HG03469 (cell line): ENCODE measurements at regions not wholly inside any gene's neighbourhood (a gene's known extent, or its start where the extent isn't known, plus 50 kb on each side); places are given as distances from the start of the nearest gene placed in this dataset.
A peak's percentile ranks its signal among the peaks of the same experiment; 100 is the strongest.

Source experiments
- ATAC-seq: cut with Tn5 transposase; IDR thresholded peaks from one replicate; pipeline ENCODE4 v1.9.1; 2021; ENCODE audit warnings: mild to moderate bottlenecking, moderate library complexity, moderate number of reproducible peaks; ENCODE audit not compliant: unreplicated experiment

- ATAC-seq: no peak
These were observed 128.4 kb downstream of the DAD1 start for GRCh38 chr14:22460461-22461195.

- no peak for ATAC-seq
These were observed 130.3 kb downstream of the DAD1 start for GRCh38 chr14:22458737-22459136.

- ATAC-seq: no peak
These were observed 131.9 kb downstream of the DAD1 start for GRCh38 chr14:22456998-22457594.

- no peak for ATAC-seq
These were observed 132.6 kb downstream of the DAD1 start for GRCh38 chr14:22456421-22456820.

GRCh38 chr14:22452330-22452729 lies 136.7 kb downstream of the DAD1 start:
- no peak for ATAC-seq

- no peak for ATAC-seq
These were observed 138.8 kb downstream of the DAD1 start for GRCh38 chr14:22450266-22450665.

- ATAC-seq: no peak
These were observed 139.5 kb downstream of the DAD1 start for GRCh38 chr14:22449600-22449905.

GRCh38 chr14:22448905-22449599 lies 140.0 kb downstream of the DAD1 start:
- ATAC-seq: peak; percentile 26

- ATAC-seq: peak; percentile 32
These were observed 140.8 kb downstream of the DAD1 start for GRCh38 chr14:22448035-22448904.

GRCh38 chr14:22438742-22439141 lies 150.3 kb downstream of the DAD1 start:
- no peak for ATAC-seq

GRCh38 chr14:22434901-22435550 lies 154.0 kb downstream of the DAD1 start:
- no peak for ATAC-seq

- ATAC-seq: no peak
These were observed 155.0 kb downstream of the DAD1 start for GRCh38 chr14:22434030-22434429.

GRCh38 chr14:22433069-22433468 lies 156.0 kb downstream of the DAD1 start:
- no peak for ATAC-seq

GRCh38 chr14:22432348-22432976 lies 156.6 kb downstream of the DAD1 start:
- no peak for ATAC-seq

GRCh38 chr14:22429546-22430294 lies 159.3 kb downstream of the DAD1 start:
- ATAC-seq: no peak

- no peak for ATAC-seq
These were observed 160.2 kb downstream of the DAD1 start for GRCh38 chr14:22428700-22429291.

GRCh38 chr14:22427771-22428231 lies 161.2 kb downstream of the DAD1 start:
- no peak for ATAC-seq

GRCh38 chr14:22426711-22427110 lies 162.3 kb downstream of the DAD1 start:
- ATAC-seq: no peak

GRCh38 chr14:22423958-22424357 lies 165.1 kb downstream of the DAD1 start:
- no peak for ATAC-seq
